ENCODE measurements at regions not wholly inside any gene's neighbourhood (a gene's known extent, or its start where the extent isn't known, plus 50 kb on each side); places are given as distances from the start of the nearest gene placed in this dataset.

- H3K4me3 ChIP-seq (ENCODE audit: low read depth, low read length) = no peak overlapping the region
- DNase-seq (ENCODE audit: low read depth, low spot score) = no peak
- no peak for TF ChIP-seq CTCF (IDR thresholded peaks at IDR 0.05; ENCODE audit: low read depth, low read length)
- in situ Hi-C loops (cut with HindIII; ENCODE audit: low sequenced_read_pairs) = no loop called here
Measured at GRCh38 chr1:3981261-3981660, 81.2 kb upstream of the C1orf174 start.

- DNase-seq (ENCODE audit: low read depth, low spot score) = no peak
- H3K4me3 ChIP-seq (ENCODE audit: low read depth, low read length) = no peak overlapping the region
- in situ Hi-C loops (cut with HindIII; ENCODE audit: low sequenced_read_pairs) = no loop called here
- TF ChIP-seq CTCF (IDR thresholded peaks at IDR 0.05; ENCODE audit: low read depth, low read length) = no peak
Measured at GRCh38 chr1:3981746-3982505, 81.9 kb upstream of the C1orf174 start.

GRCh38 chr1:3983181-3983580, 83.1 kb upstream of the C1orf174 start:
- no peak overlapping the region for H3K4me3 ChIP-seq (ENCODE audit: low read depth, low read length)
- in situ Hi-C loops (cut with HindIII; ENCODE audit: low sequenced_read_pairs) = no loop called here
- no peak for TF ChIP-seq CTCF (IDR thresholded peaks at IDR 0.05; ENCODE audit: low read depth, low read length)
- DNase-seq (ENCODE audit: low read depth, low spot score) = no peak

GRCh38 chr1:3984586-3984985, 84.5 kb upstream of the C1orf174 start:
- no peak for TF ChIP-seq CTCF (IDR thresholded peaks at IDR 0.05; ENCODE audit: low read depth, low read length)
- no peak for DNase-seq (ENCODE audit: low read depth, low spot score)
- in situ Hi-C loops (cut with HindIII; ENCODE audit: low sequenced_read_pairs) = no loop called here

GRCh38 chr1:3986686-3987218, 86.7 kb upstream of the C1orf174 start:
- in situ Hi-C loops (cut with HindIII; ENCODE audit: low sequenced_read_pairs) = no loop called here
- H3K4me3 ChIP-seq (ENCODE audit: low read depth, low read length) = no peak overlapping the region
- no peak for DNase-seq (ENCODE audit: low read depth, low spot score)
- no peak for TF ChIP-seq CTCF (IDR thresholded peaks at IDR 0.05; ENCODE audit: low read depth, low read length)

More at GRCh38 chr1:3984586-3984985, 84.5 kb upstream of the C1orf174 start:
- no peak overlapping the region for H3K4me3 ChIP-seq (ENCODE audit: low read depth, low read length)

GRCh38 chr1:3987669-3988235, 87.7 kb upstream of the C1orf174 start:
- no peak overlapping the region for H3K4me3 ChIP-seq (ENCODE audit: low read depth, low read length)
- in situ Hi-C loops (cut with HindIII; ENCODE audit: low sequenced_read_pairs) = no loop called here
- no peak for TF ChIP-seq CTCF (IDR thresholded peaks at IDR 0.05; ENCODE audit: low read depth, low read length)
- no peak for DNase-seq (ENCODE audit: low read depth, low spot score)

Data from astrocyte of the spinal cord (primary cell).